Neural cell (in vitro differentiated cells): ENCODE measurements at regions not wholly inside any gene's neighbourhood (a gene's known extent, or its start where the extent isn't known, plus 50 kb on each side); places are given as distances from the start of the nearest gene placed in this dataset.

Experiments
- CTCF ChIP-seq: fragments of 450-650 bp; IDR thresholded peaks from 2 replicates; pipeline ENCODE4 v1.5.1; 2014; ENCODE audit warnings: antibody characterized with exemption, mild to moderate bottlenecking, moderate library complexity; ENCODE audit not compliant: poor library complexity, severe bottlenecking
- RAD21 ChIP-seq: fragments of 450-650 bp; conservative IDR thresholded peaks from 2 replicates; pipeline ENCODE4 v1.6.1; 2014; ENCODE audit warnings: antibody characterized with exemption, mild to moderate bottlenecking, moderate library complexity
- TAF1 ChIP-seq: IDR thresholded peaks from 2 replicates; pipeline ENCODE4 v1.6.1; 2012; ENCODE audit warnings: low read depth

- no peak for TF ChIP-seq CTCF
- TF ChIP-seq RAD21 = no peak
- no peak for TF ChIP-seq TAF1
Measured at GRCh38 chr7:106167439-106168136, 55.5 kb upstream of the SYPL1 start.
